ENCODE measurements at regions not wholly inside any gene's neighbourhood (a gene's known extent, or its start where the extent isn't known, plus 50 kb on each side); places are given as distances from the start of the nearest gene placed in this dataset.

DNA sequence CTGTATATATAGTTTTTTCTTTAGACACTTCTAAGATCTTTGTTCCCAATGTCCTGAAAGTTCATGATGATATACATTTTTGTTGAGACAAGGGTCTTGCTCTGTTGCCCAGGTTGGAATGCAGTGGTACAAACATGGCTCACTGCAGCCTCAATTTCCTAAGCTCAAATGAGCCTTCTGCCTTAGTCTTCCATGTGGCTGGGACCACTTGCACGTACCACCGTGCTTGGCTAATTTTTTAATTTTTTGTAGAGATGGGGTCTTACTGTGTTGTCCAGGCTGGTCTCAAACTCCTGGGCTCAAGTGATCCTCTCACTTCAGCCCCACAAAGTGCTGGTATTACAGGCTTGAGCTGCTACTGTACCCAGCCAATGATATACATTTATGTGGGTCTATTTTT is 132.9 kb upstream of the BCOR start:
- TF ChIP-seq, protein P1, sequence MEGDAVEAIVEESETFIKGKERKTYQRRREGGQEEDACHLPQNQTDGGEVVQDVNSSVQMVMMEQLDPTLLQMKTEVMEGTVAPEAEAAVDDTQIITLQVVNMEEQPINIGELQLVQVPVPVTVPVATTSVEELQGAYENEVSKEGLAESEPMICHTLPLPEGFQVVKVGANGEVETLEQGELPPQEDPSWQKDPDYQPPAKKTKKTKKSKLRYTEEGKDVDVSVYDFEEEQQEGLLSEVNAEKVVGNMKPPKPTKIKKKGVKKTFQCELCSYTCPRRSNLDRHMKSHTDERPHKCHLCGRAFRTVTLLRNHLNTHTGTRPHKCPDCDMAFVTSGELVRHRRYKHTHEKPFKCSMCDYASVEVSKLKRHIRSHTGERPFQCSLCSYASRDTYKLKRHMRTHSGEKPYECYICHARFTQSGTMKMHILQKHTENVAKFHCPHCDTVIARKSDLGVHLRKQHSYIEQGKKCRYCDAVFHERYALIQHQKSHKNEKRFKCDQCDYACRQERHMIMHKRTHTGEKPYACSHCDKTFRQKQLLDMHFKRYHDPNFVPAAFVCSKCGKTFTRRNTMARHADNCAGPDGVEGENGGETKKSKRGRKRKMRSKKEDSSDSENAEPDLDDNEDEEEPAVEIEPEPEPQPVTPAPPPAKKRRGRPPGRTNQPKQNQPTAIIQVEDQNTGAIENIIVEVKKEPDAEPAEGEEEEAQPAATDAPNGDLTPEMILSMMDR (IDR thresholded peaks at IDR 0.05 in 4 of 5, conservative IDR thresholded peaks at IDR 0.05 in 1 of 5), result no peak
- no peak for TF ChIP-seq POLR2A (IDR thresholded peaks at IDR 0.05)
